HG02870 (cell line): ENCODE measurements at regions not wholly inside any gene's neighbourhood (a gene's known extent, or its start where the extent isn't known, plus 50 kb on each side); places are given as distances from the start of the nearest gene placed in this dataset.

Source experiments
- ATAC-seq: cut with Tn5 transposase; IDR thresholded peaks from one replicate; pipeline ENCODE4 v1.9.1; 2021; ENCODE audit warnings: mild to moderate bottlenecking, moderate library complexity; ENCODE audit not compliant: unreplicated experiment

DNA sequence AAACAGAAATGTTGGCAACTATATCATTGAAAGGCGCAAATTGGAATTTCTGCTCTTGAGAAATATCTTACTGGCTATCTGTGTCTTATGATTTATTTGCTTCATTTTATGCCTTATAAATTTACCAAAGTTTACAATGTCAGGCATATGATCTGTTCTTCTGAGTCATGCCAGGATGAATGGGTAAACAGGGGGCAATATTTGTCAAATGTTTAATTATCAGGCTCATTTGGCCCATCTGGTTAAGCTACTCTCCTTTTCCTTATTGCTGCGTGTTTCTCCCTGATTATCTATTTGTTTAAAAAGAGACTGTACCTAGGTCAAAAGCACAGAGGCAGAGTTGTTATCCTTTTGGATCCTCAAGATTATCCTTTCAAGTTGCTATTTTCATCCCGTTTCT is 903.8 kb upstream of the PCDH10 start:
- no peak for ATAC-seq

DNA sequence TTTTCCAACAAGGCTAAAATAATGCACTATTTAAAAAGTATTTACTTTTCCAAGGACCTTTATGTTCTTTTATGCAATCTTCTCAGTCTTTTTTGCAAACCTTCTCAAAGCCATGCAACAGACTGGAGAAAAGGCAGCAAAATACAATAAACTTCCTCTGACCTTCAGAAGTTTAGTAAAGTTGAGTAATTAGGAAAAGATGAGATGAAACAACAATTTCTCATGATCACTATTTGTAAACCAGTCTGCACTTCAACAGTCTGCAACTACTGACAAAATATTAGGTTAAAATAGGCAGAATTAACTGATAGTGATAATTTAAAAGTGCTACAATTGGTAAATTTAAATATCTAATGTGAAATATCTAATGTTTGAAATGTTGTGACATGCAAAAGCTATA is 884.9 kb upstream of the PCDH10 start:
- ATAC-seq = no peak

DNA sequence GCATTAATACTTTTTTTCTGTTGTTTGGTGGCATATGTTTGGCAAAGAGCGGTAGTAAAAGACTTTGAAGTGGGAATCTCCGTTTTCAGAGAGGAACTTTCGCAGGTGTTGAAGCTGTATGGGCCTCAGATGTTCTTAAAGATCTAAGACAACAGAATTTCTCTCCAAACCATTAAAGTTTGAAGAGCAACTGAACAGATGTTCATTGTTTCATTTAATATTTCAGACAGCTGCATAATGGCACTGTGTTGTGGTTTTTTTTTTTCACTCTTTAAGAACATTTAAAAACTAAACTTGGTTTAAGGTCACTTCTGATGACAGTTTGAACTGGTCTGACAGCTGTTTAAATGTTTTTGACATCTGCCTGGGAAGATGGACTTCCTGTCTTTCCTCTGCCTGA is 882.7 kb upstream of the PCDH10 start:
- no peak for ATAC-seq

DNA sequence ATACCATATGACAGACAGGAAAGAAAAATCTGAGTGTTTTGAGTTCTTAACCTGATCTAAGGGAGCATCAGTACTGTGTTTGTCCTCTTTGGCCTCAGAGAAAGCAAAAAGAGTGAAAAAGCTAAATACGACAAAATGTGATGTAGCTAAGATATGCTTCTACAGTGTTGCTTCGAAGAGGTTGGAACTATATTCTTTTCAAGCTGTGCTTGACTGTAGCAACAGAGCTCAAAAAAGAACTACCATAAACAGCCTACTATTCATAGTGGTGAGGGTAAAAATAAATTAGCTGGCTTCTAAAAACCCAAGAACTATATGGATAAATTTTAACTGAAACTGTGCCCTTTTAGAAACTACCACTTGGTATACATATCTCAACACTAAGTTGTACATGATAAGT is 881.8 kb upstream of the PCDH10 start:
- ATAC-seq = no peak

DNA sequence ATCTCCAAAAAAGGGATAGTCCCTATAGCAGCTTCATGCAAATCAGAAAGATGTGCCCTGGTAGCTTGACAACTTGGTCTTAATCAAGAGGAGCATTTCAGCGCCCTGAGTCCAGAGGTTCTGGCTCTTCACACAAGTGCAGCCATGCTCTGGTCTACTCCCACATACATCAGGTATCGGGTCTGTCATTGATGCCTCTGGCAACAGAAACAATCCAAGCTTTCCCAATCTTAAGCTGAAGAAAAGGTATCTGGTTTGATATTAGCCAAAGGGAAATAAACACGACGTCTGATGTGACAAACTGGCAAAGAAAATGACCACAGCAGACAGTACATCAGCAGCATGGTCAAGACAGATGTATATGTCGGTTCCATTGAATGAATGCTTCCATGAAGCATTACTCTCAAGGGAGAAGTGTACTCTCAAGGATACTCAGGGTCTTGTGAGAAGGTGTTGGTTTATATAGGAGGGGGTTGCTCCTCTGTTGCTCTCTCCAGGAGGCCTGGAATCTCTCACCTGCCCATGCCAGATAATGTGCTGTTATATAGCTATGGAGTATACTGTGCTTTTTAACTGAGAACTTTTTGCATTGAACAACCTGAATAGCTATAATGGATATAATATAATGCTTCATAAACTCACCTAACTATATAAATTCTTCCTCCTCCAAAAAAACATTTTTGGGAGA is 879.6 kb upstream of the PCDH10 start:
- no peak for ATAC-seq

DNA sequence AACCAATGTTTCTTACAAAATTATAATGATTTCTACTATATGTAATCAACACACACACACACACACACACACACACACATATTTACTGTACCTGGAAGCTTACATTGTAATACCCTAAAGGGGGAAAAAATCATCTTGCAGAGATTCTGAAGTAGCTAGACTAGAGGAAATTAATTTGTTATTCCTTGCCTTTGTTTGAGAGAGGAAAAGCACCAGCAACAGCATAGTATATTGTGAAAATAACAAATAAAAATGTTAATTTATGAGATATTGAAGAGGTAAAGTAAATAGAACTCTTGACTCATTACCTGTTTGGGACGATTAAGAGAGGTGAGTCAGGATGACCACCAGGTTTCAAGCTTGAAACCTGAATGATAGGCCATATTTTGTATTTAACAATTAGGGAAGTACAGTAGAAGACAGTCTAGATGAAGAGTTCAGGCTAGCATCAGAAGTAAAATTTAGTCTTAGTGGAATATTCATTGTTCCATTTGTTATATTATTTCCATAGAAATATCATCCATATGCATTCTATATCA is 873.4 kb upstream of the PCDH10 start:
- ATAC-seq = no peak

DNA sequence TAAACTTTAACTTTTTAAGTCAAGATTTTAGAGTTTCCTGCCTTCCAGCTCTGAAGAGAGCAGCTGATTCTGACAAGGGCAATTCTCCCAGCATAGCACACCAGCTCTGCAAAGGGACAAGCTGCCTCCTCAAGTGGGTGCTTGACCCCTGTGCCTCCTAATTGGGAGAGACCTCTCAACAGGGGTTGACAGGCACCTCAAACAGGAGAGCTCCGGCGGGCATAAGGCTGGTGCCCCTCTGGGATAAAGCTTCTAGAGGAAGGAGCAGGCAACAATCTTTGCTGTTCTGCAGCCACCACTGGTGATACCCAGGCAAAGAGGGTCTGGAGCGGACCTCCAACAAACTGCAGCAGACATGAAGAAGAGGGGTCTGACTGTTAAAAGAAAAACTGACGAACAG is 872.9 kb upstream of the PCDH10 start:
- no peak for ATAC-seq

DNA sequence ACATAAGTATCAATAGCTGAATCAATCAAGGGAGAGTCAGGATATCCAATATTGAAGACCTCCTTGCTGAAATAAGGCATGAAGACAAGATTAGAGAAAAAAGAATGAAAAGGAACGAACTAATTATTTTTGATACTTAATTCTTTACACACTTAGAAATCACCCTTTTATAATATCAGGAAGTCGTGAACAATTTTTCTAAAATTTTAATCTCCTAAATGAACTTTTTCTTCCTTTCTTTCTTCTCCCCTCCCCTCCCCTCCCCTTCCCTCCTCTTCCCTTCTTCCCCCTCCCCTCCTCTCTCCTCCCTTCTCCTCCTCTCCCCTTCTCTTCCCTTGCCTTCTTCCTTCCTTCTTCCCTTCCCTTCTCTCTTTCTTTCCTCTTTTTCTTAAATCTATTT is 872.1 kb upstream of the PCDH10 start:
- ATAC-seq = no peak

DNA sequence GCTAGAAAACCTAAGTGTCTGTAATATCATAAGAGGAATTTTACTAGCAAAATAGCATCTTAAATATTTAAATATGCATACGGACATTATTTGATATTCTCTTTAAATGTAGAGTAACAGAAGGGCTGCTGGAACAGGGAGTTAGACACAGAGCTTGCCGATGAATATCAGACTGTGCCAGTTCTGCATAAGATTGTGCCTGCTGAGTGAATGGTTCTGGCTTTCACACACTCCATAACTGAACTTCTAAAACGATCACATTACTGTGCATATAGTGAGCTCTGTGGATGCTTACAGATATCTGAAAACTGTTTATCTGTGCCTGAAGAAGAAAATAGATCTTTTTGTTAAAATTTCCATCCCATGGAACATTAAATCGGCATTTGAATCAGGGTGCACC is 867.4 kb upstream of the PCDH10 start:
- ATAC-seq = no peak

DNA sequence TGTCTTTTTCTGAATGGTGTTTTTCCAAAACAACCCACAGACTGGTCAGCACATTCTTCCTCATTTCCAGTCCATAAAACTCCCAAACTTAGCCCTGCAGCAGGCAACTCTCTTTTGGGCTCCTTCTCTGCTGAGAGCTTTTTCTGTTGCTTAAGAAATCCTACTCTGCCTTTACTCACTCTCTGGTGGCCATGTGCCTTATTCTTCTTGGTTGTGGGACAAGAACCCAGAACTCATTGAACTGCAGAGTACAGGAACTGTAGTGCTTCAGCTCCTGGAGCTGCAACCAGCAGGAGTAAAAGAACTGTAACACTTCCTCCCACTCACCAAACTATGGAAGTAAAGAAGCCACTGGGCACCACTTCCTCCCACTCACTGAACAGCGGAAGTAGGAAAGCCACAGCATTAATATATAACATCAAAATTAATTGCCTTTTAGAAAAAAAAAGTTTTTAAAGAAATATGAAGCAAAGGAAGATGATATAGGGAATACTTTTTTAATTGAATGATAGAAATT is 864.1 kb upstream of the PCDH10 start:
- no peak for ATAC-seq

DNA sequence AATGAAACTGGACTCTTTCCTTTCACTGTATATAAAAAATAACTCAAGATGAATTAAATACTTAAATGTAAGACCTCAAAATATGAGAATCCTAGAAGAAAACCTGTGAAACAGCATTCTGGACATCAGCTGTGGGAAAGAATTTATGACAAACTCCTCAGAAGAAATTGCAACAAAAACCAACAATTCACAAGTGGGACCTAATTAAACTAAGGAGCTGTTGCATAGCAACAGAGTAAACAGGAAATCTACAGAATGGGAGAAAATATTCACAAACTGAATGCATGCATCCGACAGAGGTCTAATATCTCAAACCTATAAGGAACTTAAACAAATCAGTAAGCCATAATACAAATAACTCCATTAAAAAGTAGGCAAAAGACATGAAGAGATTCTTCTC is 851.7 kb upstream of the PCDH10 start:
- ATAC-seq = no peak

DNA sequence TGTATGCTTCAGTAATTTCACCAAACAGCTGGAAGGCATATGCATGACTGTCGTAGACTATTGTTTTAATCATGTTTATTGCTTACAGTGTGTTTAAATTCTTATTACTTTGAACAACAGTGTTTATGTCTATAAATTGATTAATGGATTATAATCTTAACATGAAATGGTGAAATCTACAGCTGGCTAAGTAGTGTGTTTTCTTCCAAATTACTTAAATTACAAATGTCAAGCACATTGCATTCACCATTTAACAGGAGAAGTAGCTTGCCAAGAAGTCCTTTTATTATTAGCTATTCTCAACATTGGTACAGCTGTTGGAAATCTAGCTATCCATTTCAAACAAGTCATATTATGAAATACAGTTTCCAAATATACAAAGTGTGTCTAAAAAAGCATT is 849.3 kb upstream of the PCDH10 start:
- no peak for ATAC-seq

DNA sequence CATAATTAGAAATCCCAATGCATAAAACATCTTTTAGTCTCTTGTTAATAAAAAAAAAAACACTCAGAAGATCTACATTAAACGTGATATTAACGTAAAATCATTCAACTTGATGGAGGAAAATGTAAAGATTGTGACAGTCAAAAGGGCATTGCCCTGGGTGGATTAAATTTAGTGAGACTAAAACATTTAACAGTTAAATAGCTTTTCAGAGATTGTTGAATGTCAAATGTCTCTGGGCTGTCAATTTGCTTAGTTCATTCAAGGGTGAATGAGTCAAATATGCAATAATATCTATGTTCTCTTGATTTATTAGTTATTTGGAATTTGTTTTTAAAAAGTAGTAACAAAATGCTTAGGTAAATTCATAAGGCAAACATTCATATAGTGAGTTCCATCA is 836.6 kb upstream of the PCDH10 start:
- ATAC-seq = no peak

DNA sequence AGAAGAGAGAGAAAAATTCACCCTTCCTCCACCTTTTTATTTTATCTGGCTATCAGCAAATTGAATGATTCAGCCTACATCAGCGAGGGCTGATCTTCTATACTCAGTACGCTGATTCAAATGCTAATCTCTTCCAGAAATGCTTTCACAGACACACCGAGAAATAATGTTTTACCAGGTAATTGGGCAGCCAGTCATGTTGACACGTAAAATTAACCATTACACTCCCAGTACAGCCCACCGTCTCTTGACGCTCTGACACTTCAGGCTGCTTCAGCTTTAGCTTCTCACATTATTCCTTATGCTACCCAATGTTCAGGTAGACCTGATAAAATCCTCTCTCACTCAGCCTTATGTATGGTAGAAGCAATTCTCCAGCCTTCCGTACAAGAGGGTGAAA is 835.2 kb upstream of the PCDH10 start:
- ATAC-seq = no peak

DNA sequence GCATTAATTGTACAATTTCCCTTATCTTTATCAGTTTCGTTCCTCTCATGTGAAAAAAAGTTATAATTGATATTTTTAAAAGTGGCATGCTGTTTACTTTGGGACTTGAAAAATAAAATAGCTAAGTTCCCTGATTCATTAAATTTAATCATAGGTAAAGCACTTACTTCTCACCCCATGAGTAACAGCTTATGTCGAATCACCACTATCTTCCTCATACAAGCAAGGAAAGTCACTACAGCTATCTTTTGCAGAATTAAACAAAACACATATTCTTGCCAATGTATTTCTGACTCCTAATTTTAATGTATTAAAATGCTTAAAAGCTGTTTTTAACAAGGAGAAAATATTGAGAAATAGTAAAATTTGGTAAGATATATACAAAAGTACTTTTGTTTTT is 832.4 kb upstream of the PCDH10 start:
- ATAC-seq = no peak

DNA sequence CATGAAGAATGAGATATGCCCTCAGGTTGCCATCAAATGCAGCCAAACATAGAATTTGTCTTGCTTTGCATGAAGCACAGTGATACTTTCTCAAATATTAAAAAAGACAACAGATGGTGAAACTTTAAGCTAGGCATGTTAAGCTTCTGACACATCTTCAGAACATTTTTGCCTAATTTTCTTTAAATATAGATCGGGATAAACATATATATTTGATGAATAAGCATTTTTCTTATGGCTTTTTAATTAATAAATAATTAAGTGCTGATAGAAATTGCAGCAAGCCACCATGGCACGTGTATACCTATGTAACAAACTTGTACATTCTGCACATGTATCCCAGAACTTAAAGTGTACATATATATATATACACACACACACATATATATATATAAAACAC is 831.2 kb upstream of the PCDH10 start:
- ATAC-seq = no peak

DNA sequence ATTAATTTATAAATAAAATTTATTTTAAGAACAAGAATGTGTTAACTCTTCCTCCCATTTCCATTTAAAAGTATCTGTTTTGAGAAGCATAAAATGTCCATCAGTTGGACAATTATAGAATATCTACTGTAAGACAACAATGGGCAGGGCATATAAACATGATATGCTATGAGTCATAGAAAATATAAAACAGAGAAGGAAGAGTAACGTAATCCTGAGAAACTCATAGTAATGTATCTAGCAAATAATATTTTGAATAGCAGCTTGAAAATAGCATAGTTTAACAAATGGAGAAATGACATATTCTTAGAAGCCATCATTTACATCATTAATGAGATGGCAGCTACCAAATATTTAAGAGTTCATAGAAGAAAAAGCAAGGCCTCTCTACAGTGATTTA is 820.3 kb upstream of the PCDH10 start:
- ATAC-seq = no peak

DNA sequence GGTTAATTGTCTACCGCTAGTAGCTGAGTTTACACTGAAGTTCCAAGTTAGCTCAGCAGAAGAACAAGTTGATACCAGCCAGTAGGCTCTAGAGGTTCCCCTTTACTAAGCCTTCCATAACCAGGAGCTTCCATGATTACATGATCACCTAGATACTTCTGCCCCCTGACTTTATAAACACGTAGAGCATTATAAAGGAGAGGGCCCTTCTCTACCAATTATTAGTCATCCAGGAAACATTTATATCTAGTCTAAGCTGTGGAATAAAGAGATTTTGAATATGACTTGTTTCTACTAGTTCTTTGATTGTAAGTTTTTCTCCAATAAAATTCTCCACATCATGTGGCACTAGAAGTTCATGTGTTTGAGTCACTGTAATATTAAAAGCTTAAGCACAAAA is 818.1 kb upstream of the PCDH10 start:
- ATAC-seq = no peak

DNA sequence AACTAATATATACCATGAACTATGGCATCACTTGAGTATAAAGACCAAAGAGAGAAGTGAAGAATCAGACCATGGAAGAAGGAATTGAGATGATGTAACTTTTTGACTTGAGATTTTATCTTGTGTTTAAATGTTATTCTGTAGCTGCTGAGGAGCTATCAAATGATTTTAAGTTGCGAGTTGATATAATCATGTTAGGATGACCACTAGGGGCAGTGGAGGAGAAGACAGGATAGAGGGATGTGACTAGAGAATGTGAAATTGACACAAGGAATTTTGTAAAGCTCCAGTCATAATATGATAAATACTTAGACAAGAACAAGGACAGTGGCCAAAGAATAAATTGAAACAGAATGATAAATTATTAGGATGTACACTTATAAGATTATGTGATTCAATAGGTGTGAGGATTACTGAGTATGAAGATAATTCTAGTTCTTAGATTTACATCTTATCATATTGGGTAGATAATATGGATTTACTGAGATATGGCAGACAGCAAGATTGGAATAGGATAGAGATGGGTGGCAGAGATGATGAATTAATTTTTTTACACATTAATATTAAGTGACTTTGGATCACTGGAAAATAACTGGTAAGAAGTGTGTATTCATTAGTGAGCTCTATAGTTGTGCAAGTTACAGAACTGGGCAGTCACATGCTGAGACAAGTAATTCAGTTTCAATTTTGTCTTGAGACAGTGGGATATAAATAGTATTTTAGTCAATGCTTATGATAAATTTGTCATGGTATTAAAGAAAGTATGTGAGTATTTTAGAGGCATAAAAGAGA is 816.0 kb upstream of the PCDH10 start:
- no peak for ATAC-seq

DNA sequence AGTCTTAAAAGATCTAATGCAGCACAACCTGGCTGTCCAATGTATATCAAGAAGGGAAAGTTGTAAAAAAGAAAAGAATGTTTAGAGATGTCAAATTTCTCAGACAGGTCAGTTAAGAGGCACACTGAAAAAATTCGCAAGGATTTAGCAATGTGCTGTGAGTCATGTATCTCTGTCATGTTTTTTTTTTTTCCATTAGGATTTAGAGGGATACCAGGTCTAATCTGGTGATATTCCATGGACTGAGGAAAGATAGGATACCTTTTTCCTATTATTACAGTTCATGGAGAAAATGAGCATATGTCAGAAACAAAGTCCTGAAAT is 815.4 kb upstream of the PCDH10 start:
- no peak for ATAC-seq

DNA sequence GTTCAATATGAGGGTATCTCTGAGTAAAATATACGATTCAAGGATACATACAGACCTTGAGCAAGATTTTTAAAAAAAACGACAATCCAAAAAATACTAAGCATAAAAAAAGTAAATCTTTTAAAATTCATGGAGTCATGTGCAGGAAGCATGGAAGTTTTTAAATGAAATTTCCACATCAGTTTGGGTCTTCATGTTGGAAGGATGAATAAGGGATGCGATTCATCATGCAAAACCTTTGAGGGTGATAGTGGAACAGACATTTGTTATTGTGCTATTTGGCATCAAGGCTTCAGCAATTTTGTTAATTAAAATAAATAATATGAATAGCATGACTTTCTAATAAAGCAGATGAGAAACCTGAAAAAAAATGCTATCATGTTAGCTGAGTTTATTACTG is 815.0 kb upstream of the PCDH10 start:
- no peak for ATAC-seq
